DMS153 treated with DMSO at 0.1 percent for 48 hours (cell line): ENCODE measurements at regions not wholly inside any gene's neighbourhood (a gene's known extent, or its start where the extent isn't known, plus 50 kb on each side); places are given as distances from the start of the nearest gene placed in this dataset.

Source experiments
- DNase-seq: peaks from one replicate; lab custom pipeline; 2025; ENCODE audit not compliant: unreplicated experiment; lab: John Stamatoyannopoulos, UW

DNA sequence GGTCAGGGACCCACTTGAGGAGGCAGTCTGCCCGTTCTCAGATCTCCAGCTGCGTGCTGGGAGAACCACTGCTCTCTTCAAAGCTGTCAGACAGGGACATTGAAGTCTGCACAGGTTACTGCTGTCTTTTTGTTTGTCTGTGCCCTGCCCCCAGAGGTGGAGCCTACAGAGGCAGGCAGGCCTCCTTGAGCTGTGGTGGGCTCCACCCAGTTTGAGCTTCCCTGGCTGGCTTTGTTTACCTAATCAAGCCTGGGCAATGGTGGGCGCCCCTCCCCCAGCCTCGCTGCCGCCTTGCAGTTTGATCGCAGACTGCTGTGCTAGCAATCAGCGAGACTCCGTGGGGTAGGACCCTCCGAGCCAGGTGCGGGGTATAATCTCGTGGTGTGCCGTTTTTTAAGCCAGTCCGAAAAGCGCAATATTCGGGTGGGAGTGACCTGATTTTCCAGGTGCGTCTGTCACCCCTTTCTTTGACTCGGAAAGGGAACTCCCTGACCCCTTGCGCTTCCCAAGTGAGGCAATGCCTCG lies 375.4 kb downstream of the HTR1B start:
- DNase-seq, result peak; percentile 14

DNA sequence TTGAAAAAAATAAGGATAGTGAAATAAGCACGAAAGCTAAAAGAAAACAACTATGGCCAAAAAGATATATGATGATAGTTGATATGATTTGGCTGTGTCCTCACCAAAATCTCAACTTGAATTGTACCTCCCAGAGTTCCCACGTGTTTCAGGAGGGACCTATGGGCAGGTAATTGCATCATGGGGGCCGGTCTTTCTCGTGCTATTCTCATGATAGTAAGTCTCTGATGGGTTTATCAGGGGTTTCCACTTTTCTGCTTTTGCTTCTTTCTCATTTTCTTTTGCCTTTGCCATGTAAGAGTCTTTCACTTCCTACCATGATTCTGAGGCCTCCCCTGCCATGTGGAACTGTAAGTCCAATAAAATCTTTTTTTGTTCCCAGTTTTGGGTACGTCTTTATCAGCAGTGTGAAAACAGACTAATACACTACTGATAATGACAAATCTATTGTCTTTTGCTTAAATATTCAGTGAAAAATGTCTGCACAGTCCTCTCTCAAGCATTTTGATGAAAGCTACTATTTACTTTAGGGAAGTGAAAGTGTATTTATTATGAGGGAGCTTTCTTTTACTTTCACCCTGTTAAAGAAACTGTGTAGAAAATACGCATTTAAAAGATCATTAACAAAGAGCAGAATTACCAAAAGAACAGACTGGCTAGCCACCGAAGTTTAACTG lies 389.1 kb downstream of the HTR1B start:
- DNase-seq, result no peak

GRCh38 chr6:77073410-77073760 lies 389.9 kb downstream of the HTR1B start:
- no peak for DNase-seq

GRCh38 chr6:77072694-77073409 lies 390.4 kb downstream of the HTR1B start:
- no peak for DNase-seq

GRCh38 chr6:77063494-77063893 lies 399.8 kb downstream of the HTR1B start:
- DNase-seq, result no peak

DNA sequence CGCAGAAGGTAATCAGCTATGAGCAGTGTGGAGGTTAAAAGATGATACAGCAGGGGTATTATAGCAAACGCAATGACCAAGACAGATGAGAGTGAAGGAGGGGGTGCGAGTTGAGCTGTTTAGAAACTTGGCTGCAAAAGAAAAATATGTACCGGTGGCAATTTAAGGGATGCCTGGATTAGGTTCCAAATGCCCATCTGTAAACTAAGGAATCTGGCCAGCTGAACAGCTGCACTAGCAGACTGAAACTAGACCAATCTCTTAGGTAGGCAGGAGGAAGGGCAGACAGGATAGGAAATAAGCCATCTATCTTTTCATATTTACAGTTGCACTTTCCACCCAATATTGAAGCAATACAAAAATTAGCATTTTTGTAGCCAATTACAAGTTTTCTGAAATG lies 407.6 kb downstream of the HTR1B start:
- no peak for DNase-seq

DNA sequence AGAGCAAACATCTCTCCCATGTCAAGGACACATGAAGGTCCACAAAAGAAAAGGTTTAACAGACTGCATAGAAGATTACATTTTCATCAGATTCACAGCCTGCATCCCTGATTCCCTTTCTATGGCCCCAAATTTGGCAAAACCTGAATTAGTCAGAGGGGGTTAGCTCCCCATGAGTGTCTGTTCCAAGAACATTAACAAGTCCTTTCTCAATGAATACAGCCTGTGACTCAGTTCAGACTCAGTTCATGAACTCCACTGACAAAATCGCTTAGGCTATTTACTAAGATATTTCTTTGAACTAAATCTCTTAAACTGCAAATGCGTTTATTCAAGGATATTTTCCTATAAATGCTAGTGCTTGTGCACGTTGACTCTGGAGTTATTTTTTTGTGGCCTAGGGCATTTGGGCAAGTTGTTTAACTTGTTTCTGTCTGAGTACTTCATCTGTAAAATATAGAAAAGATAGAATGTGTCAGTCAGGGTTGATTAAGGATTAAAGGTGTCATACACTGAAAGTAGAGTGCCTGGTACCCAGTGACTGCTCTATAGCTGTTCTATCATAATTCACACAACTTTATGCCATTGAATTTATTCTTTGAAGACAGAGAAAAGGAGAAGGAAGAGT lies 422.6 kb downstream of the HTR1B start:
- no peak for DNase-seq

DNA sequence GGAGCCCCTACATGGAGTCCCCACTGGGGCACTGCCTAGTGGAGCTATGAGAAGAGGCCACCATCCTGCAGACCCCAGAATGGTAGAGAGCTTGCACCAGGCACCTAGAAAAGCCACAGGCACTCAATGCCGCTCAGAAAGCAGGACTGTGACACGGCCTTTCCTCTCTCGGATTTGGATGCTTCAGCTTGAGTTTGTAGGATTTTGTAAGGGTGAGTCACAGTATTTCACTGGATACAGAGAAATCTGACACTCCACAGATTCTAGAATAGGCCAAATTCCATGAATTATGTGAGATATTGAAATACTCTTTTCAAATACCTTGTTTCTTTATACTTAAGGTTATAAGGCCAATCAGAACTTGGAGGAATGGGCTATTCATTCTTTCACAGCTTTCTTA lies 424.5 kb downstream of the HTR1B start:
- DNase-seq, result no peak

GRCh38 chr6:77037439-77037838 lies 425.9 kb downstream of the HTR1B start:
- DNase-seq, result no peak

DNA sequence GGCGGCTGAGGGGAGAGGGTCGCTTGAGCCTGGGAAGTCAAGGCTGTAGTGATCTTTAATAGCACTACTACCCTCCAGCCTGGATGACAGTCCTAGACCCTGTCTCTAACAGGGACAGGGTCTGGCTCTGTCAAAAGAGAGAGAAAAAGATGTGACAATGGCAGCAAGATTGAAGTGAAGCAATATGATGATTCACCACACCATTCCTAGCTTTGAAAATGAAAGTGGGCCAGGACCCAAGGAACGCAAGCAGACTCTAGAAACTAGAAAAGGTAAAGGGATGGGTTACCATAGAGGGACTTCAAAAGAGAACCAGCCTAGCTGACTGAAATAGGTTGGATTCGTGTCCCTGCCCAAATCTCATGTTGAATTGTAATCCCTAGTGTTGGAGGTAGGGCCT lies 426.9 kb downstream of the HTR1B start:
- DNase-seq, result no peak

GRCh38 chr6:77034161-77034560 lies 429.1 kb downstream of the HTR1B start:
- DNase-seq, result no peak

GRCh38 chr6:77030929-77031674 lies 432.2 kb downstream of the HTR1B start:
- no peak for DNase-seq

- DNase-seq, result no peak
These were observed 436.9 kb downstream of the HTR1B start for GRCh38 chr6:77026341-77026740.

DNA sequence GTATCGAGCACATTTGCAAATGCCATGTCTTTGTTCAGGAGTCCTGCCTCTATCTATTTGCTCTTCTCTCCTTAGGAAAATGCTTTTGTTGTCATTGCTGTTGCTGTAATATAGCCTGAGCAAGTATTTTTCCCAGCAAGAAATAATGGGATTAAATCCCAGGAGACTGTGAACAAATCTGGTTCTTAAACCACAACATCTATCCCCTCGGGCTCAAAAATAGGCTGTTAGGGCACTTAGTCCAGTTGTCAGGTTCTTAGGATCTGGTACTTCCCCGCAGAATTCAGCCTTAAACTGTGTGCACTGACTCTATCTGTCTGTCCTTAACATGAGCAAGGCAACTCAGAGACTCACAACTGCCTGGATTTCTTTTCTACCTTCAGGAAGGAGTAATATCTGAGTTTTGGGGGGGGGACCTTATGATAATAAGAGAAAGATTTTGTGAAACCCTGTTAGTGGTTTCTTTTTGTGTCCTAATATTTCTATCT lies 437.5 kb downstream of the HTR1B start:
- no peak for DNase-seq

DNA sequence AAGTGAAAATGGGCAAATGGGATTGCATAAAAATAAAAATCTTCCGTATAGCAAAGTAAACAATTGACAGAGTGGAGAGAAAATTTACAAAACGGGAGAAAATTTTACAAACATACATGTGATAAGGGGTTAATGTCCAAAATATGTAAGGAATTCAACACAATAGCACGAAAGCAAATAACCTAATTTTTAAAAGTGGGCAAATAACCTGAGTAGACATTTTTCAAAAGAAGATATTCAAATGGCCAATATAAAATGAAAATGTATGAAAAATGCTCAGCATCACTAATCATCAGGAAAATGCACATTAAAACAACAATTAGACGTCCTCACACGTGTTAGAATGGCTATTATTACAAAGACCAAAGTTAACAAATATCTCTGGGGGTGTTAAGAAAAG lies 441.5 kb downstream of the HTR1B start:
- no peak for DNase-seq

- DNase-seq, result no peak
These were observed 442.1 kb downstream of the HTR1B start for GRCh38 chr6:77021232-77021631.

GRCh38 chr6:77019081-77019480 lies 444.2 kb downstream of the HTR1B start:
- no peak for DNase-seq

DNA sequence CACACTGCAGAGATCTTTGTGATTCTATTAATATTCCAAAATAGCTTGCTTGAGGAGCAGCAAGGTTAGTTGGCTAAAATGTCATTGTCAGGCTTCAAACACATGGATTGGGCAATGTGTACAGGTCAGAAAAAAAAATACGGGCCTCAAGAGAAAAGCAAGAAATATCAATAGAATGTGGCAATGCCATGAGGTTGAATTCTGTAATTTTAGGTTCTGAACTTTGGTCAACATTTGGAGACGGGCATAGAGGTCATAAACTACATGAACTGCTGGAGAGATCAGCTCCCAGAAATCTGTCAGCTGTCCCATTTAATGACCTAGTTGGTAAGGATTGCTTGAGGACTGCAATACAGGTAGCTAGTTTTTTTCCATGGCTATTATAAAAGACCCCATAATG lies 445.8 kb downstream of the HTR1B start:
- DNase-seq, result no peak

DNA sequence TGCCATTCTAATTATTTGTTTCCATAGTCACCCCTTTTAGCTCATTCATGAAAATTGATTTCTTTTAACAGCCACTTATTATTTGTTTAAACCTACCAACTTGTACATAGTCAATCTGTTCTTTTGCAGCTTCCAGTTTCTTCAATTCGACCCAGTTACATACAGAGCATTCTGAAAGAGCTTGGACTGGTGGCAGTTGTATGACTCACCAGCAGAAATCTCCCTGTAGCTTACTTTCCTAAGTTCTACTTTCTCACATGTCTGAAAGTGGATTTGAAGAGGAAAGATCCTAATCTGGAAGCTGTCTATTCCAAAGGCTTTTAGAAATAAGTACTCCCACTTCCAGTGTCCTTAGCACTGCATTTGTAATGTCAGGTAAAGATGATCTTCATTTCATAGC lies 447.9 kb downstream of the HTR1B start:
- DNase-seq, result no peak

DNA sequence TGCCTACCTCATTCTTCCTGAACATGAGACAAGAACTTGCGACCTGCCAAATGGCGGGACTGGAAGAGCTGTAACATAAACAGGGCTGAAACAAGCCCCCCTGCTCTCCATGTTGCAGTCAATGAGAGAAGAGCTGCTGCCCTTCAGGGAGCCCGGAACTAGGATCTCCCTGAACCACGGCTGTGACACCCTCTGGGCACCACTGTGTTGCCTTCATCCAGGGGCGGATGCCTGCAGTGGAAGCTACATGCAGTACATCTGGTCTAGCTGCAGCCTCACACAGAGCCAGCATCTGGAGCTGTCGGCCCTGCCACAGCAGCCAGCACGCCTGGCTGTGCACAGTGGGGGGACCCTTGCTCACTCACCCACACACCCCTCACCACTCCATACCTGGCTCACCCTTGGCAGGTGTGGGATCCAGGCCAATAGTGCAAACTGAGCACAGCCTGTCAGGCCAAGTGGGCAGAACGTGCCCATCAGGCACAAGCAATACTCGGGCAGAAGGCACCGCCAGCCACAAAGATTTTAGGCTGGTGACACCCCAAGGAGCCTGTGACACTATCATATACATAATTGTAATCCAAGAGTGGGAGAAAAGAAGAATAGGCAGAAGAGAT lies 451.3 kb downstream of the HTR1B start:
- DNase-seq, result no peak
